T-helper 22 cell (primary cell): ENCODE measurements at regions not wholly inside any gene's neighbourhood (a gene's known extent, or its start where the extent isn't known, plus 50 kb on each side); places are given as distances from the start of the nearest gene placed in this dataset.

Experiments used
- DNase-seq: peaks from one replicate; pipeline ENCODE4 v3.0.0-alpha.2; 2020; ENCODE audit warnings: low read depth

GRCh38 chr7:155138204-155138603 lies 68.1 kb downstream of the HTR5A start:
- no peak for DNase-seq

- no peak for DNase-seq
These were observed 71.4 kb downstream of the HTR5A start for GRCh38 chr7:155141562-155141961.

GRCh38 chr7:155143381-155143780 lies 73.3 kb downstream of the HTR5A start:
- no peak for DNase-seq

- DNase-seq = no peak
These were observed 74.2 kb downstream of the HTR5A start for GRCh38 chr7:155144371-155144770.

GRCh38 chr7:155145477-155146255 lies 75.5 kb downstream of the HTR5A start:
- DNase-seq = no peak

- no peak for DNase-seq
These were observed 77.0 kb downstream of the HTR5A start for GRCh38 chr7:155147172-155147571.

GRCh38 chr7:155147624-155148023 lies 77.5 kb downstream of the HTR5A start:
- no peak for DNase-seq

GRCh38 chr7:155153676-155154075 lies 83.6 kb downstream of the HTR5A start:
- no peak for DNase-seq

- no peak for DNase-seq
These were observed 84.5 kb downstream of the HTR5A start for GRCh38 chr7:155154586-155154985.

- no peak for DNase-seq
These were observed 91.6 kb downstream of the HTR5A start for GRCh38 chr7:155161690-155162089.

GRCh38 chr7:155162422-155162821 lies 92.3 kb downstream of the HTR5A start:
- DNase-seq = no peak

- DNase-seq = no peak
These were observed 93.6 kb downstream of the HTR5A start for GRCh38 chr7:155163696-155164095.

- no peak for DNase-seq
These were observed 94.2 kb downstream of the HTR5A start for GRCh38 chr7:155164316-155164715.

GRCh38 chr7:155166108-155166507 lies 96.0 kb downstream of the HTR5A start:
- DNase-seq = no peak

GRCh38 chr7:155166673-155167370 lies 96.7 kb downstream of the HTR5A start:
- DNase-seq = no peak

GRCh38 chr7:155167706-155168365 lies 97.7 kb downstream of the HTR5A start:
- no peak for DNase-seq

GRCh38 chr7:155168597-155169480 lies 98.7 kb downstream of the HTR5A start:
- DNase-seq = no peak

- no peak for DNase-seq
These were observed 99.5 kb downstream of the HTR5A start for GRCh38 chr7:155169498-155170065.

GRCh38 chr7:155170331-155170730 lies 100.2 kb downstream of the HTR5A start:
- no peak for DNase-seq

GRCh38 chr7:155172141-155172540 lies 102.0 kb downstream of the HTR5A start:
- no peak for DNase-seq

- DNase-seq = no peak
These were observed 103.8 kb downstream of the HTR5A start for GRCh38 chr7:155173905-155174304.

GRCh38 chr7:155178096-155178495 lies 108.0 kb downstream of the HTR5A start:
- DNase-seq = no peak
